ENCODE measurements at regions not wholly inside any gene's neighbourhood (a gene's known extent, or its start where the extent isn't known, plus 50 kb on each side); places are given as distances from the start of the nearest gene placed in this dataset.
"Not testable (repeated sequence)": the region's sequence is repeated elsewhere in the genome, so short reads cannot be mapped to it uniquely, and the experiment has no call there.

- no peak for DNase-seq
These were observed 92.8 kb upstream of the MSH6 start for GRCh38 chr2:47690132-47690531.

GRCh38 chr2:47689118-47689517 lies 93.8 kb upstream of the MSH6 start:
- DNase-seq: not testable (repeated sequence)

DNA sequence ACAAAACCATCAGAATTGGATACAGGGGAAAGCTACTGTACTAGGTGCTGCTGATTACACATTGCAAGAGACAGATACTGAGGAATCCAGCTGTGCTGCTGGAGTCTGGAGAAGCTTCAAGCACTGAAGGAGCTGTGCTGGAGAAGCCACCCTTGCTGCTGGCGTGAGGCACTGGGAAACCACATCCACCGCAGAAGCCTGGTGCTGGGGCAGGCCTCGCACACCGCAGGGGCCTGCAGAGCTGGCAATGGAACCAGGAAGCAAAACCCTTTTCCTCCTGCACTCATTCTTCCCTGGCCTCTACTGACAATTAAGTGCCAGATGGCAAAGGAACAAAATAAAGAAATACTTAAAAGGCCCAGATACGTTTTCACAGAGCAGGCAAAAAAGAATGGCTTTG lies 94.4 kb upstream of the MSH6 start:
- no peak for DNase-seq

- DNase-seq: no peak
These were observed 95.1 kb upstream of the MSH6 start for GRCh38 chr2:47687856-47688255.

DNA sequence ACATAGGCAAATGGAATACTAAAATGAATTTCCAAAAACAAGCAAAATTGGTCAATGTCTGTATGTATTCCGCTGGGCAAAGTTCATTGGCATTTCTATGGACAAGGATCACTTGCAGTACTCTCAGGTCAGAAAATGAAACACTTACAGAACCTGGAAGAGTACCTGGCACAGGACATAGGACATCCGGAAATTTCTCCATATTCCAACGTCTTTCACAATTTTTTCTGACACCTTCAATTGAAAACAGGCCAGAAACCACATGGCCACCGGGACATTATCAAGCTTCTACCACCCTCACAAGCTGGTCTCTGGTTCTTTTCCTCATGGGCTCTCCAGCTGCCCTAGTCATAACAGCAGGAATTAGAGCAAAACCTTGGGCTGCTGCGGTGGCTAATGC lies 96.9 kb upstream of the MSH6 start:
- no peak for DNase-seq

DNA sequence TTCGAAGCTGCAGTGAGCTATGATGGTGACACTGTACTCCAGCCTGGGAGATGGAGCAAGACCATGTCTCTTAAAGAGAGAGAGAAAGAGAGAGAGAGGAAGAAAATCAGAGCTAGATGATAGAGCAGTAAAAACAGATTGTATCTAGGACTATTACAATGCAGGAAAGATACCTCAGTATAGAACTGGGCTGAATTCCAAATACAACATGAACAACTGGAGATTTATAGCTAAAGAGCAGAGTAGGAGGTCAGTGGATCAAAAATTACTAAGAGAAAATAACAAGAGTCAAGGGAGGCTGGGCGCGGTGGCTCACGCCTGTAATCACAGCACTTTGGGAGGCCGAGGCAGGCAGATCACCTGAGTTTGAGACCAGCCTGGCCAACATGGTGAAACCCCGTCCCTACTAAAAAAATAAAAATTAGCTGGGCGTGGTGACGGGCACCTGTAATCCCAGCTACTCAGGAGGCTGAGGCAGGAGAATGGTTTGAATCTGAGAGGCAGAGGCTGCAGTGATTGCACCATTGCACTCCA lies 100.7 kb upstream of the MSH6 start:
- no peak for DNase-seq

- DNase-seq: no peak
These were observed 105.6 kb upstream of the KCNK12 start for GRCh38 chr2:47676261-47676926.

GRCh38 chr2:47675196-47675825 lies 104.5 kb upstream of the KCNK12 start:
- no peak for DNase-seq

DNA sequence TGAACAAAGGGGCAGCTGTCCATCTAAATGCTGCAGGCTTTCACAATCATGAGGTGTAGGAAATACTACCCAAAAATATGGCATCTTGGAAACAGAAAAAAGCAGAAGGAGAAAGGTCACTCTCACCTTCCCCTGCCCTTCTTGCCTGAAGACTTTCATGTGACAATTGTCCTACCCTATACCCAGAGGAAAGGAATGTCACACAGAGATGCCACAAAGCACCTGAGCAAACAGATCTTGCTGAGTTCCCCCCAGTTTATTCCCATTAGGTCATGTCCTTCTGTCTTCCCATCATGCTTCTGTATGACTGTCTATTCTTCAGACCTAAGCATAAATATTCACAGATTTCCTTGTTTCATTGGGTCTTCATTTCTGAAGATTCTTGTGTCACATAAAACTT lies 95.5 kb upstream of the KCNK12 start:
- DNase-seq: no peak

DNA sequence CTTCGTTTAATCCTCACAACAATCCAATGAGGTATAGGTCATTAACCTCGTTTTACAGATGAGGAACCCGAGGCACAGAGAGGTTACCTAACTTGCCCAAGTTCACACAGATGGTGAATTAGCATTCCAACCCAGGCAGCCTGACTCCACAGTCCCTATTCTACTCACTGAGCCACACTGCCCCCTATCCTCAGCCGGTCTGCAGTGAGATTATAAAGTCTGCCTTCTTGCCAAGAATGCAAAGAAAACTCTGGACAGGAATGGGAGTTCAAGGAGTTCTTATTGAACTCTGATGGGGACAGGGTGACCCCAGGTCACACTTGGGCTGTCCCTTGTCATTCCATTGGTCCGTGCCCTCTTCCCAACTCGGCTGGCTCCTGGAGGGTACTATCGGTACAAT lies 94.0 kb upstream of the KCNK12 start:
- no peak for DNase-seq

- no peak for DNase-seq
These were observed 91.8 kb upstream of the KCNK12 start for GRCh38 chr2:47662552-47662951.

GRCh38 chr2:47661310-47661709 lies 90.5 kb upstream of the KCNK12 start:
- DNase-seq: no peak

GRCh38 chr2:47660168-47660567 lies 89.4 kb upstream of the KCNK12 start:
- DNase-seq: no peak

- no peak for DNase-seq
These were observed 88.0 kb upstream of the KCNK12 start for GRCh38 chr2:47658646-47659320.

DNA sequence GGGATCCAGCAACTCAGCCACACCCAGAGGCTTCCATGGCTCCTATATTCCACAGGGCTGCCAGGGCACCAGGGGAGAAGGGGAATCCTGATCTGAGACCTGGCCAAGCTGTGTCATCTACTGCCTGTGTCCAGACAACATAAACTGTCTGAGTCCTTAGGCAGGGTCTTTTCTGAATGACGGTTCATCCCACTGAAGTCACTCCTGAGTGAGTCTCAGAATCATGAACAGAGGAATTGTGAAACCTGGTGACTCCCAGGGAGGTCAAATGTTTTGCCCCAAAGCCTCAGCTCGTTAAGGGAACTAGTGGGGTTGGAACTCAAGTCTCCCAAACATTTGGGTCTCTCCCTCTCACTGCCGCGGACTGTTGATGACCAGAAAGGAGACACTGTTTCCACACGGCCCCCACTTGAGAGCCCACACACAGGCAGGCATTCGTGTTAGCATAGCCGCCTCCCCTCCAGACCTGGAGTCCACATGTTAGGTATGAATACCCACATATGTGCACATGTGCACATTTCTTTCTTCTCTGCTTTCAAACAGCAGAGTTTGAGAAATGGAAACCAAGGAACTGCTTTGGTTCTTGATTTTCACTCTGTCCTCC lies 87.2 kb upstream of the KCNK12 start:
- no peak for DNase-seq

- no peak for DNase-seq
These were observed 86.2 kb upstream of the KCNK12 start for GRCh38 chr2:47656715-47657600.

DNA sequence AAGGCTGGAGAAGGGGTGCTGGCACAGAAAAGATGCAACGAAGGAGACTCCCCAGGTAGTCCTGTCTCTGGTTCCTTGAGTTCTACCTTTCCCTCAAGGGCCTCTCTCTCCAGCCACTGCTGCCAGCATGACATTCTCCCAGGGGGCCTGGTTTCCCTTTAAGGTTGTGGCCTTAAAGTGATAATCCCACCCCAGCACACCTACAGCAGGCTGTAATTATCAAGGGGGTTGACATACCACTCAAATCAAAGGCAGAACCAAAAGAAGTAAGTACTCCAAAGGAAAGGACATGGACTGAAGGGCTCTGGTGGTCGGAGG lies 84.7 kb upstream of the KCNK12 start:
- DNase-seq: no peak

GRCh38 chr2:47654790-47655562 lies 84.2 kb upstream of the KCNK12 start:
- DNase-seq: no peak

GRCh38 chr2:47653902-47654789 lies 83.4 kb upstream of the KCNK12 start:
- DNase-seq: peak; percentile 48

- DNase-seq: no peak
These were observed 82.3 kb upstream of the KCNK12 start for GRCh38 chr2:47653036-47653435.
